Non-pigmented ciliary epithelial cell (primary cell): ENCODE measurements at regions not wholly inside any gene's neighbourhood (a gene's known extent, or its start where the extent isn't known, plus 50 kb on each side); places are given as distances from the start of the nearest gene placed in this dataset.

ENCODE experiments used
- DNase-seq: peaks from one replicate; pipeline ENCODE4 v3.0.0-alpha.2; 2010; ENCODE audit warnings: low read depth

DNA sequence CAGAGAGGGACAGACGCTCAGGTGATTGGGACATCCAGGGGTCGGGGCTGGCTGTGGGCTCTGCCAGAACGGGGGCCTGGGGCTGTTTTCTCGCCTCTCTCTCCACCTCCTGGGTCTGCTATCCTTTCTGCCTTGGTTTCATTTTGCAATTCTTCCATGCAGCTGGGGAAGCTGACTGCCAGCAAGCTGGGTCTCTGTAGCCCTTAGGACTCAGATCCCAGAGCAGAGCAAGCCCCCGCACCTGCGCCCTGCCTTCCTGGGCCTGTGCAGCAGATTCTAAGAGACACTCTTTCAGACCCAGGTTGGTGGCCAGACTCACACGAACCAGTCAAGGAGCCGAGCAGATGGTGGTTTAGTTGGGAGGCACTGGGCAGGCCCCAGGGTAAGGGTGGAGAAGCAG is 59.1 kb upstream of the GRPEL1 start:
- DNase-seq = no peak

- peak; percentile 80 for DNase-seq
Observed at GRCh38 chr4:7124689-7125442, 57.0 kb upstream of the GRPEL1 start.

DNA sequence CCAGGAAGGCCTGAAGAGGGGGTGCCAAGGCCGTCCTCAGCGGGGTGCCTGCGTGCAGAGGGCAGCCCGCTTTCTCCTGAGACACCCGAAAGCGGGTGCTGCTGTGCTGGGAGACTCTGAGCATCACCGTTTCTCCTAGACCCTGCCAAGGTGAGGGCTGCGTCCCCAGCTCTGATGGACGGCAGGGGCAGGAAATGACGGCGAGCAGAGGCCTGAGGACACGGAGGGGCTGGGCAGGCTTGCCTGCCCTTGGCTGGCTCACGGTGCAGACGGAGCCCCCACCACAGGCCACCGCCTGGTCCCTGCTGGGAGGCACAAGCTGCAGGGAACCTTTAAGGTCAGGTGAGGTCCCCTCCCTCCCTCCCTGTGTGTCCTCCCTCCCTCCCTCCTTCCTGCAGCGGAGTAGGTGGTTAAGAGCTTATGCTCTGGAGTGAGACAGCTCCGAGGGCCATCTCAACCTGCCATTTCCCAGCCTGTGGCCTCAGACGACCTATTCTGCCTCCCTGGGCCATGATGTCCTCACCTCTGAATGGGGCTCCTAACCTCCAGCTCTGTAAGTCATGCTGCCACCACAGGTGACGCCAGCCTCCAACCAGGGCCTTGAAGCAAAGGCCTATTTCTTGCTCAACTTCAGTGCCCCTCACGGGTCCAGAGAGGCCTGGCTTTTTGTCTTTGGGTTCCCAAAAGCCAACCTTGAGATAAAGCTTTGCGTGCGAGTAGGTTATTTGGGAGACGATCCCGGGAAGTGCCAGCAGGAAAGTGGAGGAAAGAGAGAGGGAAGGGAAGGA is 54.2 kb upstream of the GRPEL1 start:
- no peak for DNase-seq

DNA sequence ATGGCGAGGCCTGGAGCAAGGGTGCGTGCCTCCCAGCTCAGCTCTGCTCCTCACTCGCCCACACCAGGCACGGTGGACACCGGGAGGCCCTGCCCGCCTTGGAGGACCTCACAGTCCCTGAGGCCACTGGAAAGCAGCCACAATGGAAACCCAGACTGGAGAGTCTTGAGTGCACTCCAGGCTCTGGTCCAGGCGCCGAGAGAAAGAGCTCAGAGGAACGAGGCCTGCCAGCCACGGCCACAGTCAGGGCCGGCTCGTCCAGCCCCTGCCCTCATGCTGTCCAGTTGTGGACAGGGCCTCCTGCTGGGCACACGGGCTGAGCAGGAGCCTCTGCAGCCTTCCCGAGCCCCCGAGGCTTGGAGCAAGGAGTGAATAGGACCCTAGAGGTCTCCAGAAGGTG is 53.3 kb upstream of the GRPEL1 start:
- DNase-seq = no peak

DNA sequence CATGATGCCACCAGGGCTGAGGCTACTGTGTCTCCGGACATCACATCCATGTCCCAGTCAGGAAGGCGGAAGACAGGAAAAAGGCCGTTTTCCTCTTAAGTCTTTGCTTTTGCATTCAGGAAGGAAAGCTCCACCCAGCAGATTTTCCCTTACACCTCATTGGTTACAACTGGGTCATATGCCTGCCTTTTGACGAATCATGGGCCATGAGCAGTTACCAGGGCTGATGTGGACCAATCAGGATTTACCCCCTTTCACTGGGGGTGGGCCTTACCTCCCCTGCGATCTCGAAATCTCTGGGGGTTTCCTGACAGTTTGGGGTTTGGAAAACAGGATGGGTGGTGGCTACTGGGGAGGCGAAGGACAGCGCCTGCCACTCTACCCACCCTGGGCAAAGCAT is 52.5 kb upstream of the GRPEL1 start:
- DNase-seq = no peak

DNA sequence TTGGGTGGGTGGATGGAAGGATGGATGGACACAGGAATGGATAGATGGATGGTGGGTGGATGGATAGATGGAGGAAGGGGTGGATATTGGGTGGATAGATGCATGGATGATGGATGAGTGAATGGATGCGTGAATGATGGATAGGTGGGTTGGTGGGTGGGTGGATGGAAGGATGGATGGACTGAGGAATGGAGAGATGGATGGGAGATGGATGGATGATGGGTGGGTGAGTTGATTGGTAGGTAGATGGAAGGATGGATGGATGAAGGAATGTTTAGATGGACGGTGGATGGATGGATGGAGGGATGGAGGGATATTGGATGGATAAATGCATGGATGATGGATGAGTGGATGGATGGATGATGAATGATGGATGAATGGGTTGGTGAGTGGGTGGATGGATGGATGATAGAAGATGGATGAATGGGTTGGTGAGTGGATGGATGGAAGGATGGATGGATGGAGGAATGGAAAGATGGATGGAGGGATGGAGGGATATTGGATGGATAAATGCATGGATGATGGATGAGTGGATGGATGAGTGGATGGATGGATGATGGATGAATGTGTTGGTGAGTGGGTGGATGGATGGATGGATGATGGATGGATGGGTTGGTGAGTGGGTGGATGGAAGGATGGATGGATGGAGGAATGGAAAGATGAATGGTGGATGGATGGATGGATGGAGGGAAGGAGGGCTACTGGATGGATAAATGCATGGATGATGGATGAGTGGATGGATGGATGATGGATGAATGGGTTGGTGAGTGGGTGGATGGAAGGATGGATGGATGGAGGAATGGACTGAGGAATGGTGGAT is 50.4 kb upstream of the GRPEL1 start:
- no peak for DNase-seq
